OCI-LY1 (cell line): ENCODE measurements at regions not wholly inside any gene's neighbourhood (a gene's known extent, or its start where the extent isn't known, plus 50 kb on each side); places are given as distances from the start of the nearest gene placed in this dataset.
"Not testable (repeated sequence)": the region's sequence is repeated elsewhere in the genome, so short reads cannot be mapped to it uniquely, and the experiment has no call there.

Experiments used
- H2AFZ ChIP-seq: fragments of 200-600 bp; sonication (generic), shearing (Covaris generic); 2 replicates; pipeline ENCODE4 v1.6.0; 2014; ENCODE audit warnings: antibody characterized with exemption, mild to moderate bottlenecking, low read length
- H3F3A ChIP-seq: fragments of 200-600 bp; sonication (generic), shearing (Covaris generic); 2 replicates; pipeline ENCODE4 v1.6.0; 2014; ENCODE audit warnings: mild to moderate bottlenecking, antibody characterized with exemption, low read length, moderate library complexity; ENCODE audit not compliant: insufficient read depth
- H3K27ac ChIP-seq: fragments of 200-600 bp; sonication (generic); 2 replicates; pipeline ENCODE4 v1.5.1; 2014; ENCODE audit warnings: low read length, mixed run types, mild to moderate bottlenecking, low read depth; ENCODE audit not compliant: poor library complexity, severe bottlenecking
- H3K27me3 ChIP-seq: fragments of 200-600 bp; sonication (generic); 2 replicates; pipeline ENCODE4 v1.6.0; 2014; ENCODE audit warnings: antibody characterized with exemption, mild to moderate bottlenecking, low read length, moderate library complexity; ENCODE audit not compliant: insufficient read depth
- H3K36me3 ChIP-seq: fragments of 200-600 bp; sonication (generic); 2 replicates; pipeline ENCODE4 v1.6.1; 2014; ENCODE audit warnings: mild to moderate bottlenecking, antibody characterized with exemption, low read length, moderate library complexity, mixed read lengths; ENCODE audit not compliant: insufficient read depth
- H3K4me1 ChIP-seq: fragments of 200-600 bp; sonication (generic); 2 replicates; pipeline ENCODE4 v1.5.1; 2014; ENCODE audit warnings: mild to moderate bottlenecking, low read length, moderate library complexity; ENCODE audit not compliant: insufficient read depth, severe bottlenecking
- H3K4me2 ChIP-seq: fragments of 200-600 bp; sonication (generic), shearing (Covaris generic); 2 replicates; pipeline ENCODE4 v1.6.1; 2014; ENCODE audit warnings: low read length
- H3K4me3 ChIP-seq: fragments of 200-600 bp; sonication (generic); 2 replicates; pipeline ENCODE4 v1.5.1; 2014; ENCODE audit warnings: low read length, low read depth, mild to moderate bottlenecking, mixed read lengths; ENCODE audit not compliant: poor library complexity, severe bottlenecking
- H3K79me2 ChIP-seq: fragments of 200-600 bp; shearing (Covaris generic); 2 replicates; pipeline ENCODE4 v1.6.1; 2016; ENCODE audit warnings: mixed run types, low read length, mixed read lengths; ENCODE audit not compliant: insufficient read depth
- H3K9ac ChIP-seq: fragments of 200-600 bp; sonication (generic), shearing (Covaris generic); 2 replicates; pipeline ENCODE4 v1.6.1; 2014; ENCODE audit warnings: mild to moderate bottlenecking, low read length, mixed read lengths
- H3K9me2 ChIP-seq: fragments of 200-600 bp; sonication (generic), shearing (Covaris generic); 2 replicates; pipeline ENCODE4 v1.6.1; 2014; ENCODE audit warnings: low read depth, mild to moderate bottlenecking, low read length, mixed read lengths
- H3K9me3 ChIP-seq: fragments of 200-600 bp; shearing (Covaris generic); 2 replicates; pipeline ENCODE4 v1.6.1; 2014; ENCODE audit warnings: low read length, mixed read lengths
- H4K20me1 ChIP-seq: fragments of 200-600 bp; sonication (generic), shearing (Covaris generic); 2 replicates; pipeline ENCODE4 v1.6.0; 2016; ENCODE audit warnings: mild to moderate bottlenecking, low read length; ENCODE audit not compliant: insufficient read depth
- EZH2 ChIP-seq: fragments of 200-600 bp; sonication (generic), shearing (Covaris generic); IDR thresholded peaks from 2 replicates; pipeline ENCODE4 v1.8.0; 2017; ENCODE audit warnings: borderline replicate concordance, mixed run types, mild to moderate bottlenecking, antibody characterized with exemption, low read length, moderate library complexity, mixed read lengths
- TF ChIP-seq, protein P1 (sequence below): fragments of 200-600 bp; sonication (generic), shearing (Covaris generic); IDR thresholded peaks from 2 replicates; pipeline ENCODE4 v1.5.1; 2017; ENCODE audit warnings: mild to moderate bottlenecking, antibody characterized with exemption, low read length, moderate library complexity, mixed read lengths

DNA sequence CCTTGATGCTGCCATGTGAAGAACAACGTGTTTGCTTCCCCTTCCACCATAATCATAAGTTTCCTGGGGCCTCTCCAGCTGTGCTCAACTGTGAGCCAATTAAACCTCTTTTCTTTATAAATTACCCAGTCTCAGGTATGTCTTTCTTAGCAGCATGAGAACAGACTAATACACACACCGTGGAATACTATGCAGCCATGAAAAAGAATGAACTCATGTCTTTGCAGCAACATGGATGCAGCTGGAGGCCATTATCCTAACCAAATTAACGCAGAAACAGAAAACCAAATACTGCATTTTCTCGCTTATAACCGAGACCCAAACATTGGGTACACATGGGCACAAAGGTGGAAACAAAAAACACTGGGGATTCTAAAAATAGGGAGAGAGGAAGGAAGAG lies 286.7 kb upstream of the MINDY3 start:
- Histone ChIP-seq H2AFZ (no peak overlapping the region), H3K4me2 (no peak overlapping the region), H3K4me1 (no peaks in the 10 kb centered on the region), H3K36me3 (no peaks in the 10 kb centered on the region), H3K27me3 (no peaks in the 10 kb centered on the region), H3F3A (no peaks in the 10 kb centered on the region), H3K9me2 (no peaks in the 10 kb centered on the region), H3K9ac (no peak overlapping the region), H3K27ac (no peak overlapping the region), H3K4me3 (no peak overlapping the region), H3K79me2 (no peaks in the 10 kb centered on the region), H4K20me1 (no peaks in the 10 kb centered on the region), H3K9me3 (no peaks in the 10 kb centered on the region)
- TF ChIP-seq EZH2 = no peak

DNA sequence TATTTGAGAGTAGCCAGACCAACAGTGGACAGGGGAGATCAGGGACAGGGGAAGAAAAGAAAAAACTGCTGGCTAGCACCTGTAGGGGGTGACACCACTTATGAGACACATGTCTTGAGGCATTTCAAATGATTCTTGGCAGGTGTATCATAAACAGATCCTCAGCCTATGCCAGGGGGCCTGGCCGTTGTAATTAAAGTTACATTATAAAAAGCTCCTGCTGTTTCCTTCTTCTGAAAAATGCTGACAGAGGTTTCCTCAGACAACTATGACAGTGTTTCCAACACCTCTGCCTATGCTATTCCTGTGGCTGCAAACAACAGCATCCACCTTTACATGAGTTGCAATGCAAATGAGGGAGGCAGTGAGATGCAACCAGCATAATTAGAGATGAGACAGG lies 281.0 kb upstream of the PTER start:
- Histone ChIP-seq H3K9ac (no peak overlapping the region), H3K9me2 (no peaks in the 10 kb centered on the region), H3K27me3 (no peaks in the 10 kb centered on the region), H4K20me1 (no peaks in the 10 kb centered on the region), H3F3A (no peaks in the 10 kb centered on the region), H2AFZ (no peak overlapping the region), H3K4me2 (no peak overlapping the region), H3K9me3 (no peaks in the 10 kb centered on the region), H3K4me3 (no peak overlapping the region), H3K79me2 (no peaks in the 10 kb centered on the region), H3K27ac (no peak overlapping the region), H3K36me3 (no peaks in the 10 kb centered on the region), H3K4me1 (no peaks in the 10 kb centered on the region)
- TF ChIP-seq EZH2 = no peak

DNA sequence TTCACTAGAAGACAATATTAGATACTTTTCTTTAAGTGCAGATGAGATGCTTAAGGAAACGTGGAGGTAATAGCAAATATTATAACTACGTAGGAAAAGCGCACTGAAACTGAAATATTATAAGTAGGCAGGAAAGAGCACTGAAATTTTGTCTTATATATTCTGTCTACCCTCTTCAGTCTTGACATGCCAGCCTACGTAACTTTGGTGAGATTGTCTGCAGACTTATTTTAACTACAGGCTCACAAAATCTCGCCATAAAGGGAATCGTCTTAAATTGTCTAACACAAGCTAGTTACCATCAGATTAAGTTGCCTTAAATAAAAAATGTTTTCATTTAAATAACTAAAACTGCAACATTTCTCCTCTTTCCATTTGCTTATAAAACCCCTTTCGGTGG lies 280.1 kb upstream of the PTER start:
- H3K9ac ChIP-seq = no peak overlapping the region
- no peak overlapping the region for H2AFZ ChIP-seq
- H3K27ac ChIP-seq = no peak overlapping the region
- no peaks in the 10 kb centered on the region for H3K36me3 ChIP-seq
- TF ChIP-seq, protein P1, sequence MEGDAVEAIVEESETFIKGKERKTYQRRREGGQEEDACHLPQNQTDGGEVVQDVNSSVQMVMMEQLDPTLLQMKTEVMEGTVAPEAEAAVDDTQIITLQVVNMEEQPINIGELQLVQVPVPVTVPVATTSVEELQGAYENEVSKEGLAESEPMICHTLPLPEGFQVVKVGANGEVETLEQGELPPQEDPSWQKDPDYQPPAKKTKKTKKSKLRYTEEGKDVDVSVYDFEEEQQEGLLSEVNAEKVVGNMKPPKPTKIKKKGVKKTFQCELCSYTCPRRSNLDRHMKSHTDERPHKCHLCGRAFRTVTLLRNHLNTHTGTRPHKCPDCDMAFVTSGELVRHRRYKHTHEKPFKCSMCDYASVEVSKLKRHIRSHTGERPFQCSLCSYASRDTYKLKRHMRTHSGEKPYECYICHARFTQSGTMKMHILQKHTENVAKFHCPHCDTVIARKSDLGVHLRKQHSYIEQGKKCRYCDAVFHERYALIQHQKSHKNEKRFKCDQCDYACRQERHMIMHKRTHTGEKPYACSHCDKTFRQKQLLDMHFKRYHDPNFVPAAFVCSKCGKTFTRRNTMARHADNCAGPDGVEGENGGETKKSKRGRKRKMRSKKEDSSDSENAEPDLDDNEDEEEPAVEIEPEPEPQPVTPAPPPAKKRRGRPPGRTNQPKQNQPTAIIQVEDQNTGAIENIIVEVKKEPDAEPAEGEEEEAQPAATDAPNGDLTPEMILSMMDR = no peak
- TF ChIP-seq EZH2 = no peak
- H3K4me2 ChIP-seq = no peak overlapping the region
- no peaks in the 10 kb centered on the region for H3K9me3 ChIP-seq
- no peaks in the 10 kb centered on the region for H4K20me1 ChIP-seq
- no peaks in the 10 kb centered on the region for H3K27me3 ChIP-seq
- H3K4me1 ChIP-seq = no peaks in the 10 kb centered on the region
- no peak overlapping the region for H3K4me3 ChIP-seq
- H3K9me2 ChIP-seq = no peaks in the 10 kb centered on the region
- H3F3A ChIP-seq = no peaks in the 10 kb centered on the region
- H3K79me2 ChIP-seq = no peaks in the 10 kb centered on the region

DNA sequence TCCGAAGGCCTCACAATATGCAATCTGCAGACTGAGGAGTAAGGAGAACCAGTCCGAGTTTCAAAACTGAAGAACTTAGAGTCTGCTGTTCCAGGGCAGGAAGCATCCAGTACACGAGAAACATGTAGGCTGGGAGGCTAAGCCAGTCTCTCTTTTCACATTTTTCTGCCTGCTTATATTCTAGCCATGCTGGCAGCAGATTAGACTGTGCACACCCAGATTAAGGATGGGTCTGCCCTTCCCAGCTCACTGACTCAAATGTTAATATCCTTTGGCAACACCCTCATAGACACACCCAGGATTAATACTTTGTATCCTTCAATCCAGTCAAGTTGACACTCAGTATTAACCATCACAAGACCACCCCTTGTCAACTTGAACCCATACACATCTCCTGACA lies 271.7 kb upstream of the PTER start:
- not testable (repeated sequence) for H3K4me2 ChIP-seq, H4K20me1 ChIP-seq, H3K27me3 ChIP-seq, H2AFZ ChIP-seq, H3K4me3 ChIP-seq, H3K79me2 ChIP-seq, H3K36me3 ChIP-seq, H3K9me2 ChIP-seq, H3K9me3 ChIP-seq, H3K4me1 ChIP-seq, H3K9ac ChIP-seq, H3K27ac ChIP-seq, H3F3A ChIP-seq

DNA sequence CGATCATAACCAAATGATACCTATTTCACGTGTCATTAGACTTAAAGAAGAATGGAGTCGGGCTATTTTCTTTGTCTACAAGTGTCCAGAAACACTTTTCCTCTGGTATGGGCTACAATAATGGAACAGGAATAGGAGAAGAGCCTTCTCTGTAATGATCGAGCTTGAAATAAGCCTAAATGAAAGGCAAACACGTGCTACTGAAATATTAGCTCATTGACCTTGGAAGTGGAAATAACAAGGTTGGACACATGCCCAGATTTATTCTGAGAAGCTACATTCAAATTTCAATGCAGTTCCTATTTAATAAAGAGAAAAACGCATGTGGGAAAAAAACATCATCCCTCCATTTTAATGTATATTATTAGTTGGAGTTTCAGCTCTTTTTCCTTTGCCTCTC lies 254.7 kb upstream of the PTER start:
- TF ChIP-seq EZH2 = no peak
- TF ChIP-seq, protein P1 = no peak
- Histone ChIP-seq H3K9me3 (no peaks in the 10 kb centered on the region), H2AFZ (no peak overlapping the region), H3K27ac (no peak overlapping the region), H3K9me2 (no peaks in the 10 kb centered on the region), H3K4me3 (no peak overlapping the region), H3K79me2 (no peaks in the 10 kb centered on the region), H3K4me1 (no peaks in the 10 kb centered on the region), H3K36me3 (no peaks in the 10 kb centered on the region), H4K20me1 (no peaks in the 10 kb centered on the region), H3K9ac (no peak overlapping the region), H3K4me2 (no peak overlapping the region), H3K27me3 (no peaks in the 10 kb centered on the region), H3F3A (no peaks in the 10 kb centered on the region)
